ENCODE measurements at regions not wholly inside any gene's neighbourhood (a gene's known extent, or its start where the extent isn't known, plus 50 kb on each side); places are given as distances from the start of the nearest gene placed in this dataset.

- TF ChIP-seq, protein P1, sequence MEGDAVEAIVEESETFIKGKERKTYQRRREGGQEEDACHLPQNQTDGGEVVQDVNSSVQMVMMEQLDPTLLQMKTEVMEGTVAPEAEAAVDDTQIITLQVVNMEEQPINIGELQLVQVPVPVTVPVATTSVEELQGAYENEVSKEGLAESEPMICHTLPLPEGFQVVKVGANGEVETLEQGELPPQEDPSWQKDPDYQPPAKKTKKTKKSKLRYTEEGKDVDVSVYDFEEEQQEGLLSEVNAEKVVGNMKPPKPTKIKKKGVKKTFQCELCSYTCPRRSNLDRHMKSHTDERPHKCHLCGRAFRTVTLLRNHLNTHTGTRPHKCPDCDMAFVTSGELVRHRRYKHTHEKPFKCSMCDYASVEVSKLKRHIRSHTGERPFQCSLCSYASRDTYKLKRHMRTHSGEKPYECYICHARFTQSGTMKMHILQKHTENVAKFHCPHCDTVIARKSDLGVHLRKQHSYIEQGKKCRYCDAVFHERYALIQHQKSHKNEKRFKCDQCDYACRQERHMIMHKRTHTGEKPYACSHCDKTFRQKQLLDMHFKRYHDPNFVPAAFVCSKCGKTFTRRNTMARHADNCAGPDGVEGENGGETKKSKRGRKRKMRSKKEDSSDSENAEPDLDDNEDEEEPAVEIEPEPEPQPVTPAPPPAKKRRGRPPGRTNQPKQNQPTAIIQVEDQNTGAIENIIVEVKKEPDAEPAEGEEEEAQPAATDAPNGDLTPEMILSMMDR (IDR thresholded peaks at IDR 0.05), result no peak
- H3K9me3 ChIP-seq, result no peaks in the 10 kb centered on the region
- H3K9ac ChIP-seq (ENCODE audit: low read depth in 2 of 2, low read length in 2 of 2), result no peak overlapping the region
- H3K27me3 ChIP-seq, result no peaks in the 10 kb centered on the region
- H3K4me1 ChIP-seq, result no peaks in the 10 kb centered on the region
- H3K36me3 ChIP-seq, result no peaks in the 10 kb centered on the region
- no peak overlapping the region for H3K27ac ChIP-seq
- no peak overlapping the region for H3K4me3 ChIP-seq
- intact Hi-C loops (cut with DNase I), result no loop called here
- no peak for DNase-seq
Measured at GRCh38 chr1:239703075-239703474, 316.7 kb downstream of the CHRM3 start.

DNA sequence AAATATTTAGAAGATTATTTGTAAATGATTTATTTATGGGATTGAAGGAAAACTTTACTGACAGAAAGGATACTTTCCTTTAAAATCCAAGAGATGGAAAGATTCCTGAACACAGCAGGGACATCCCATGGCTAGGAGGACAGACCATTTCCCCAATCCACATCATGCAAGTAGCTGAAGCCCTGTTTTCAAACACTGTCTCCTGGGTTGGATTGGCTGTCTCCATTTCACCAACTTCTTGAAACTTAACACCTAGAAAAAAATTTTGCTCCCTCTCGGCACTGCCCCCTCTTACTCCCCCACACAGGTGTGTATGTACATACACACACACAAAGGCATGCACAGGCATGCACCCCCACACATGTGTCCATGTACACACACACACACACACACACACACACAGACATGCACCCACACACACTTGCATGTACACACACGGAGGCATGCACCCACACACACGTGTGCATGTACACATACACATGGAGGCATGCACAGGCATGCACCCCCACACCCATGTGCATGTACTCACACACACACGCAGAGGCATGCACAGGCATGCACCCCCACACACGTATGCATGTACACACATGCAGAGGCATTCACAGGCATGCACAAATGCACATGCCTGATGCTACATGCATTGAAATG is 320.0 kb downstream of the CHRM3 start:
- no peak overlapping the region for H3K27ac ChIP-seq
- no peaks in the 10 kb centered on the region for H3K4me1 ChIP-seq
- no peaks in the 10 kb centered on the region for H3K36me3 ChIP-seq
- H3K4me3 ChIP-seq, result no peak overlapping the region
- H3K9me3 ChIP-seq, result no peaks in the 10 kb centered on the region
- TF ChIP-seq, protein P1 (IDR thresholded peaks at IDR 0.05), result no peak
- intact Hi-C loops (cut with DNase I), result no loop called here
- no peak for DNase-seq
- H3K9ac ChIP-seq (ENCODE audit: low read depth in 2 of 2, low read length in 2 of 2), result no peak overlapping the region
- H3K27me3 ChIP-seq, result no peaks in the 10 kb centered on the region

DNA sequence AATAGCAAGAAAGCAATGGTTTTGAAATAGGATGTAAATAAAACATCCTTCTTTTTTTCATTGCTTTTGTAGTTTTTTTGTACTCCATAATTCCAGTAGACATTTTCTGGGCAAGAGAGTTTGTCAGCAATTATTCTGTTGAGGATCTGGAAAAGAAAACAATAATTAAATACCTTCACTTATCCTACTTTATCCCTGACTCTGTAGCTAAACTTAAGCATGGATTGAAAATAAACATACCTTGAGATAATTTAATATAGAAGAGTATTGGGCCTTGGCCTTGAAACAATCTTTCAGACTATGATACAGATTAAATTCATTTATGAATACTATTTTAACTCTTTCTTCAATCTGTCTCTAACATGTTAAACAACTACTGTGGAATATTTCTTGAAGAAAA is 321.2 kb downstream of the CHRM3 start:
- intact Hi-C loops (cut with DNase I), result no loop called here
- H3K27ac ChIP-seq, result no peak overlapping the region
- H3K4me1 ChIP-seq, result no peaks in the 10 kb centered on the region
- no peak for DNase-seq
- no peaks in the 10 kb centered on the region for H3K36me3 ChIP-seq
- no peak overlapping the region for H3K9ac ChIP-seq (ENCODE audit: low read depth in 2 of 2, low read length in 2 of 2)
- TF ChIP-seq, protein P1 (IDR thresholded peaks at IDR 0.05), result no peak
- no peaks in the 10 kb centered on the region for H3K27me3 ChIP-seq
- H3K4me3 ChIP-seq, result no peak overlapping the region
- no peaks in the 10 kb centered on the region for H3K9me3 ChIP-seq

GRCh38 chr1:239708622-239709021 is 322.3 kb downstream of the CHRM3 start:
- intact Hi-C loops (cut with DNase I), result no loop called here
- H3K9me3 ChIP-seq, result no peaks in the 10 kb centered on the region
- H3K27ac ChIP-seq, result no peak overlapping the region
- H3K4me3 ChIP-seq, result no peak overlapping the region
- H3K4me1 ChIP-seq, result no peaks in the 10 kb centered on the region
- no peaks in the 10 kb centered on the region for H3K36me3 ChIP-seq
- TF ChIP-seq, protein P1 (IDR thresholded peaks at IDR 0.05), result no peak
- H3K27me3 ChIP-seq, result no peaks in the 10 kb centered on the region
- DNase-seq, result no peak
- H3K9ac ChIP-seq (ENCODE audit: low read depth in 2 of 2, low read length in 2 of 2), result no peak overlapping the region

DNA sequence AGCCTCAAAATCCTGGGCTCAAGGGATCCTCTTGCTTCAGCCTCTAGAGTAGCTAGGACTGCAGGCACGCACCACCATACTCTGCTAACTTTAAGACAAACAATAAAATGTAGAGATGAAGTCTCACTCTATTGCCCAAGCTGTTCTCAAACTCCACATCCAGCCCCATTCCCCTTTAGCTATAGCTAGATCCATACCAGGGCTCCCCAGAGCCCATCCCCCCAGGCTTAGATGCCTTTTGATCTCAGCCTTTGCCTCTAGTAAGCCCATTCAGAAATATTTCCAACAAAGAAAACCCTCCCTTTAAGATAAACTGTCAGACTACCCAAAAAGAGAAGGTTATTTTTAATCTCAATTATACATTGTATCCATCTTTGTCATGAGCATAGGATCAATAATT is 325.4 kb downstream of the CHRM3 start:
- Histone ChIP-seq H3K27ac (no peak overlapping the region), H3K27me3 (no peaks in the 10 kb centered on the region), H3K4me1 (no peaks in the 10 kb centered on the region), H3K9me3 (no peaks in the 10 kb centered on the region), H3K4me3 (no peak overlapping the region), H3K36me3 (no peaks in the 10 kb centered on the region), H3K9ac (ENCODE audit: low read depth in 2 of 2, low read length in 2 of 2) (no peak overlapping the region)
- no peak for DNase-seq
- TF ChIP-seq, protein P1 (IDR thresholded peaks at IDR 0.05), result no peak
- intact Hi-C loops (cut with DNase I), result no loop called here

Measured in colonic mucosa (tissue), 4 donors.